Trophoblast cell (in vitro differentiated cells and primary cell): ENCODE measurements at regions not wholly inside any gene's neighbourhood (a gene's known extent, or its start where the extent isn't known, plus 50 kb on each side); places are given as distances from the start of the nearest gene placed in this dataset.

ENCODE experiments used
- DNase-seq, 2 donors: peaks; one replicate each; pipeline ENCODE4 v3.0.0-alpha.2; 2016
- H2AFZ ChIP-seq: 2 replicates; pipeline ENCODE4 v1.6.1; 2013; ENCODE audit warnings: low read length, moderate library complexity, mild to moderate bottlenecking; ENCODE audit not compliant: insufficient read depth, poor library complexity
- H2AK5ac ChIP-seq: 2 replicates; pipeline ENCODE4 v1.6.1; 2013; ENCODE audit warnings: mild to moderate bottlenecking, low read length
- H2BK120ac ChIP-seq: 2 replicates; pipeline ENCODE4 v1.6.1; 2013; ENCODE audit warnings: low read length, mild to moderate bottlenecking, moderate library complexity; ENCODE audit not compliant: insufficient read depth, poor library complexity
- H2BK12ac ChIP-seq: 2 replicates; pipeline ENCODE4 v1.6.1; 2013; ENCODE audit warnings: mild to moderate bottlenecking, low read length, moderate library complexity
- H2BK5ac ChIP-seq: 2 replicates; pipeline ENCODE4 v1.6.1; 2013; ENCODE audit warnings: low read length, low read depth, moderate library complexity, mild to moderate bottlenecking; ENCODE audit not compliant: poor library complexity
- H3K14ac ChIP-seq: 2 replicates; pipeline ENCODE4 v1.6.1; 2013; ENCODE audit warnings: mild to moderate bottlenecking, low read length
- H3K18ac ChIP-seq: 2 replicates; pipeline ENCODE4 v1.6.1; 2013; ENCODE audit warnings: mild to moderate bottlenecking, low read length
- H3K23ac ChIP-seq: 2 replicates; pipeline ENCODE4 v1.6.1; 2013; ENCODE audit warnings: low read length
- H3K27ac ChIP-seq: 2 replicates; pipeline ENCODE4 v1.5.1; 2013; ENCODE audit warnings: low read depth, mild to moderate bottlenecking, inconsistent platforms, low read length, moderate library complexity
- H3K27me3 ChIP-seq: 2 replicates; pipeline ENCODE4 v1.6.1; 2013; ENCODE audit warnings: inconsistent platforms, mild to moderate bottlenecking, low read length, moderate library complexity; ENCODE audit not compliant: insufficient read depth
- H3K36me3 ChIP-seq, 2 experiments: 1 replicate in 1 of 2; 2 replicates in 1 of 2; pipeline ENCODE4 v1.6.1; 2013; ENCODE audit warnings: low read length in 2 of 2, mild to moderate bottlenecking in 2 of 2, moderate library complexity in 1 of 2; ENCODE audit not compliant: insufficient read depth in 2 of 2, control insufficient read depth in 1 of 2
- H3K4ac ChIP-seq: 2 replicates; pipeline ENCODE4 v1.6.1; 2013; ENCODE audit warnings: low read depth, mild to moderate bottlenecking, low read length, moderate library complexity
- H3K4me1 ChIP-seq, 2 experiments: 1 replicate in 1 of 2; 2 replicates in 1 of 2; pipeline ENCODE4 v1.6.1; 2013; ENCODE audit warnings: low read length in 2 of 2, mild to moderate bottlenecking in 2 of 2, moderate library complexity in 1 of 2; ENCODE audit not compliant: insufficient read depth in 2 of 2, control insufficient read depth in 1 of 2
- H3K4me2 ChIP-seq: 2 replicates; pipeline ENCODE4 v1.6.1; 2013; ENCODE audit warnings: inconsistent platforms, mild to moderate bottlenecking, low read length, moderate library complexity
- H3K4me3 ChIP-seq: 2 replicates; pipeline ENCODE4 v1.5.1; 2013; ENCODE audit warnings: mild to moderate bottlenecking, low read depth, low read length, inconsistent platforms
- H3K79me1 ChIP-seq: one replicate; pipeline ENCODE4 v1.6.1; 2013; ENCODE audit warnings: low read length
- H3K79me2 ChIP-seq: 2 replicates; pipeline ENCODE4 v1.6.1; 2013; ENCODE audit warnings: low read length, mild to moderate bottlenecking; ENCODE audit not compliant: control insufficient read depth, insufficient read depth, poor library complexity
- H3K9ac ChIP-seq: 2 replicates; pipeline ENCODE4 v1.6.1; 2013; ENCODE audit warnings: mild to moderate bottlenecking, low read length
- H3K9me3 ChIP-seq: 2 replicates; pipeline ENCODE4 v1.6.1; 2013; ENCODE audit warnings: low read depth, mild to moderate bottlenecking, control low read depth, inconsistent platforms, low read length; ENCODE audit not compliant: insufficient read depth
- H4K12ac ChIP-seq: 2 replicates; pipeline ENCODE4 v1.6.1; 2013; ENCODE audit warnings: low read depth, mild to moderate bottlenecking, low read length, moderate library complexity
- H4K8ac ChIP-seq: 2 replicates; pipeline ENCODE4 v1.6.1; 2013; ENCODE audit warnings: low read depth, mild to moderate bottlenecking, low read length, moderate library complexity
- H4K91ac ChIP-seq: one replicate; pipeline ENCODE4 v1.6.1; 2013; ENCODE audit warnings: low read depth, mild to moderate bottlenecking, low read length, moderate library complexity
- WGBS: extraction: QIAGEN DNeasy Blood & Tissue Kit; methylation state at CpG from one replicate; pipeline ENCODE4 v1.1.7; 2013; ENCODE audit warnings: missing lambda C conversion rate; ENCODE audit not compliant: insufficient read length, insufficient coverage; ENCODE audit errors: extremely low coverage; 5-methylcytosine and 5-hydroxymethylcytosine counted together

DNA sequence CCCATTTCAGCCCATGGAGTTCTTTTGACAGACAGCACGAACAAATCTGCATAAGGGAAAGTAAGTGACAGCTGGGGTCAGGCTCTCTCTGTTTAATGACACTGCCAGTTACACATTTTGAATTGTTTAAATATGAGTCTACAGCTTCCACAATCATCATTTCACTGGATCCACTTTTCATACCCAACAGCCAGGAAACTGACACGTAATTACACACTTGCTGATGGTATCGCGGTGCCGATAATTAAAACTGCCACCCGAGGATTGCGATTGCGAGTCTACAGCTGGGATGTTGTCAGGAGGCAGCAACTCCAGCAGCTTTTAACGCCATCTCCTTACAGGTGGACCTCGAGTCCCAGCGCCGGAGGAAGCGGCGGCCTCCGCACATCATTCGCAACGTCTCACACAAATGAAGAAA is 230.8 kb upstream of the MGMT start:
- H3K27ac ChIP-seq: no peak overlapping the region
- no peaks in the 10 kb centered on the region for H3K36me3 ChIP-seq
- no peak overlapping the region for H2BK12ac ChIP-seq
- H2AK5ac ChIP-seq: no peak overlapping the region
- no peaks in the 10 kb centered on the region for H3K79me2 ChIP-seq
- H3K9ac ChIP-seq: no peak overlapping the region
- H3K14ac ChIP-seq: no peak overlapping the region
- no peaks in the 10 kb centered on the region for H3K4me1 ChIP-seq
- no peak for DNase-seq
- H3K9me3 ChIP-seq: no peaks in the 10 kb centered on the region
- H4K91ac ChIP-seq: no peak overlapping the region
- no peak overlapping the region for H2BK120ac ChIP-seq
- no peak overlapping the region for H2AFZ ChIP-seq
- H4K8ac ChIP-seq: no peak overlapping the region
- H4K12ac ChIP-seq: no peak overlapping the region
- no peak overlapping the region for H3K4me2 ChIP-seq
- no peak overlapping the region for H3K23ac ChIP-seq
- no peak overlapping the region for H3K18ac ChIP-seq
- no peaks in the 10 kb centered on the region for H3K27me3 ChIP-seq
- H3K4ac ChIP-seq: no peak overlapping the region
- H3K4me3 ChIP-seq: no peak overlapping the region
- H2BK5ac ChIP-seq: no peak overlapping the region
- no CpG with 5 or more reads among the region's 17 CpGs for WGBS
- no peaks in the 10 kb centered on the region for H3K79me1 ChIP-seq

DNA sequence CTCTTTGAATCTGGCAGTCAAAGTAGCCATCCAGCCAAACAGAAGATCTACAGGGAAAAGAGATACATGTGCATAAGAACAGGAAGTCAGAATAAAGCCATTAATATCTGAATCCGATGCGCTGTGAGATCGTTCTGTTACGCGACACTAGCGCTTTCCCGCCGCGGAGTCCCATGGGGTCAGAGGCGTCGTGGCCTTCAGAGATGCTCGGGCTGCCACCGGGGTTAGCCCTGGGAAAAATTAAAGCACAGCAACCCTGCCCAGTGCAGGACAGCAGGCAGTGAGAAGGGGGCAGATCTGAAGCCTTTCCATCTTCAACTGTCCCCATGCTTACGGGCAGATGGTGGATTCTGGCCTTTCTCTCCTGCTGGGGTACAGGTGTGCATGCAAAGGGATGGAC is 225.6 kb upstream of the MGMT start:
- H3K4me3 ChIP-seq: no peak overlapping the region
- WGBS: no CpG with 5 or more reads among the region's 14 CpGs
- no peak overlapping the region for H2AFZ ChIP-seq
- H2BK120ac ChIP-seq: no peak overlapping the region
- no peak overlapping the region for H3K4me2 ChIP-seq
- H3K79me2 ChIP-seq: no peaks in the 10 kb centered on the region
- no peak overlapping the region for H3K23ac ChIP-seq
- no peak overlapping the region for H3K9ac ChIP-seq
- H3K27ac ChIP-seq: no peak overlapping the region
- no peak for DNase-seq
- H2BK5ac ChIP-seq: no peak overlapping the region
- no peak overlapping the region for H2AK5ac ChIP-seq
- no peaks in the 10 kb centered on the region for H3K27me3 ChIP-seq
- no peak overlapping the region for H4K12ac ChIP-seq
- no peak overlapping the region for H3K18ac ChIP-seq
- no peak overlapping the region for H2BK12ac ChIP-seq
- H3K79me1 ChIP-seq: no peaks in the 10 kb centered on the region
- no peak overlapping the region for H4K91ac ChIP-seq
- peaks cover 2% of the 10 kb centered on the region for H3K9me3 ChIP-seq
- H4K8ac ChIP-seq: no peak overlapping the region
- H3K14ac ChIP-seq: no peak overlapping the region
- no peaks in the 10 kb centered on the region for H3K4me1 ChIP-seq
- no peak overlapping the region for H3K4ac ChIP-seq
- no peaks in the 10 kb centered on the region for H3K36me3 ChIP-seq

DNA sequence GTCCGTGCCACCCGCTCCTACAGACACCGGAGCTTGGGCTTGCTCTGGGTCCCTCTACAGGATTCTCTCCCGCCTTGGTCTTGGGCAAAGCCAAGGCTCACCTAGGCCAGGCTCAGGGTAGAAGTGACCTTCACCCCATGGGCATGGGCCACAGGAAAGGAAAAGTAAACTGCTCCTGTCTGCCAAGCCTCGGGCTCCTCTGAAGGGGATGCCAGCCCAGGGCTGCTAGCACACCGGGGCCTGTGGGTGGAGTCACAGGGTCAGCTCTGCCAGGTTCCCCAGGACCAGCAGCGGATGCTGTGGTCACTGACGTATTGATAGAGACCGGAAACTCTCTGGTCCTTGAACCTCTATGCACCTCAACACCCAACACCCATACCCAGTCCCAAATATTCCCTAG is 222.7 kb upstream of the MGMT start:
- Histone ChIP-seq H2AK5ac (no peak overlapping the region), H4K91ac (no peak overlapping the region), H3K18ac (no peak overlapping the region), H3K9ac (no peak overlapping the region), H3K4me1 (no peaks in the 10 kb centered on the region), H3K79me1 (no peaks in the 10 kb centered on the region), H3K4ac (no peak overlapping the region), H3K4me3 (no peak overlapping the region), H2AFZ (no peak overlapping the region), H3K9me3 (peaks cover 3% of the 10 kb centered on the region), H2BK5ac (no peak overlapping the region), H3K36me3 (no peaks in the 10 kb centered on the region), H2BK12ac (no peak overlapping the region), H2BK120ac (no peak overlapping the region), H3K4me2 (no peak overlapping the region), H3K79me2 (no peaks in the 10 kb centered on the region), H3K27me3 (no peaks in the 10 kb centered on the region), H3K23ac (no peak overlapping the region), H4K12ac (no peak overlapping the region), H4K8ac (no peak overlapping the region), H3K27ac (no peak overlapping the region), H3K14ac (no peak overlapping the region)
- no peak for DNase-seq
- WGBS: no CpG with 5 or more reads among the region's 9 CpGs

GRCh38 chr10:129244757-129245156 is 222.3 kb upstream of the MGMT start:
- Histone ChIP-seq H2BK5ac (no peak overlapping the region), H2BK12ac (no peak overlapping the region), H3K36me3 (no peaks in the 10 kb centered on the region), H2AK5ac (no peak overlapping the region), H3K4me3 (no peak overlapping the region), H4K12ac (no peak overlapping the region), H3K14ac (no peak overlapping the region), H3K27me3 (no peaks in the 10 kb centered on the region), H3K18ac (no peak overlapping the region), H2AFZ (no peak overlapping the region), H3K79me1 (no peaks in the 10 kb centered on the region), H4K91ac (no peak overlapping the region), H3K23ac (no peak overlapping the region), H3K9ac (no peak overlapping the region), H3K4me1 (no peaks in the 10 kb centered on the region), H3K79me2 (no peaks in the 10 kb centered on the region), H3K9me3 (peaks cover 3% of the 10 kb centered on the region), H3K4me2 (no peak overlapping the region), H3K4ac (no peak overlapping the region), H3K27ac (no peak overlapping the region), H2BK120ac (no peak overlapping the region), H4K8ac (no peak overlapping the region)
- WGBS: no CpG with 5 or more reads among the region's 9 CpGs
- no peak for DNase-seq
